HCT116 (cell line): ENCODE measurements at regions not wholly inside any gene's neighbourhood (a gene's known extent, or its start where the extent isn't known, plus 50 kb on each side); places are given as distances from the start of the nearest gene placed in this dataset.
A peak's percentile ranks its signal among the peaks of the same experiment; 100 is the strongest.

Experiments
- ATAC-seq: fragments of 200-7000 bp; cut with Tn5 transposase; 2 replicates; pipeline ENCODE4 v1.9.1; 2020; ENCODE audit warnings: mild to moderate bottlenecking, moderate library complexity
- BruUV-seq: library from RNA; stranded (reverse); fragments of 400-500 nt; replicated peaks from 2 replicates; lab custom pipeline; 2021; lab: Mats Ljungman, UMichigan
- CTCF ChIA-PET: fragments of 300-600 bp; sonication (Branson Sonifier 250); formaldehyde crosslinking; loops from one replicate; lab custom pipeline; 2021; ENCODE audit warnings: antibody characterized with exemption; lab: Charles Lee
- POLR2A ChIA-PET: fragments of 300-600, 350-600 bp; sonication (Branson Sonifier 250); formaldehyde crosslinking; loops from one replicate; lab custom pipeline; 2021; ENCODE audit warnings: antibody characterized with exemption; lab: Charles Lee
- RAD21 ChIA-PET, 2 experiments: fragments of 300-600 bp; sonication (Branson Sonifier 250); formaldehyde crosslinking; loops; one replicate each; lab custom pipeline; 2023; ENCODE audit warnings: low total read pairs in 2 of 2; ENCODE audit not compliant: uncharacterized antibody in 2 of 2, unreplicated experiment in 2 of 2, low non-redundant PET in 1 of 2; lab: Charles Lee
- DNase-seq: peaks from one replicate; pipeline ENCODE4 v3.0.0-alpha.2; 2010; ENCODE audit warnings: low read depth, low spot score
- H2AFZ ChIP-seq: fragments of 200-600 bp; shearing (Covaris generic), sonication (generic); 2 replicates; pipeline ENCODE4 v1.6.1; 2017; ENCODE audit warnings: low read depth, mixed run types, mixed read lengths, antibody characterized with exemption, low read length; ENCODE audit not compliant: poor library complexity, severe bottlenecking
- H3K27ac ChIP-seq: 2 replicates; pipeline ENCODE4 v1.5.1; 2012; ENCODE audit warnings: low read depth, low read length
- H3K27me3 ChIP-seq: fragments of 200-600 bp; sonication (generic); 2 replicates; pipeline ENCODE4 v1.6.1; 2016; ENCODE audit warnings: mixed run types, low read length, mixed read lengths; ENCODE audit not compliant: insufficient read depth
- H3K36me3 ChIP-seq, 2 experiments: fragments of 200-500 bp in 1 of 2; fragments of 200-600 bp in 1 of 2; sonication (Bioruptor generic) in 1 of 2; sonication (generic) in 1 of 2; 2 replicates each; pipeline versions ENCODE4 v1.5.1 to v1.6.1; 2014 to 2016; ENCODE audit warnings: low read length in 2 of 2, inconsistent platforms in 1 of 2, mixed read lengths in 1 of 2, mixed run types in 1 of 2; ENCODE audit not compliant: insufficient read depth in 2 of 2, control insufficient read depth in 1 of 2
- H3K4me1 ChIP-seq, 2 experiments: fragments of 200-600 bp in 1 of 2; sonication (generic) in 1 of 2; 2 replicates each; pipeline versions ENCODE4 v1.5.1 to v1.6.1; 2012 to 2017; ENCODE audit warnings: low read length in 2 of 2, inconsistent platforms in 1 of 2, mild to moderate bottlenecking in 1 of 2, mixed read lengths in 1 of 2, mixed run types in 1 of 2, moderate library complexity in 1 of 2; ENCODE audit not compliant: insufficient read depth in 2 of 2, control insufficient read depth in 1 of 2
- H3K4me2 ChIP-seq: fragments of 200-600 bp; sonication (generic); 2 replicates; pipeline ENCODE4 v1.6.1; 2017; ENCODE audit warnings: mixed run types, low read length, mixed read lengths
- H3K4me3 ChIP-seq, 2 experiments: fragments of 200-600 bp in 1 of 2; sonication (generic) in 1 of 2; replicated peaks in 1 of 2; 2 replicates each; pipeline ENCODE4 v1.5.1; 2011 to 2016; ENCODE audit warnings: low read length in 2 of 2, control low read depth in 1 of 2, low read depth in 1 of 2, mild to moderate bottlenecking in 1 of 2, mixed read lengths in 1 of 2, mixed run types in 1 of 2
- H3K79me2 ChIP-seq: fragments of 200-600 bp; sonication (generic); 2 replicates; pipeline ENCODE4 v1.6.1; 2017; ENCODE audit warnings: mild to moderate bottlenecking, mixed run types, low read length, moderate library complexity, mixed read lengths; ENCODE audit not compliant: insufficient read depth
- H3K9ac ChIP-seq: fragments of 200-600 bp; sonication (generic); 2 replicates; pipeline ENCODE4 v1.6.1; 2016; ENCODE audit warnings: low read length, mixed read lengths
- H3K9me2 ChIP-seq: fragments of 200-600 bp; sonication (generic), shearing (Covaris generic); 2 replicates; pipeline ENCODE4 v1.6.1; 2017; ENCODE audit warnings: mixed run types, mild to moderate bottlenecking, moderate library complexity; ENCODE audit not compliant: insufficient read depth
- H3K9me3 ChIP-seq, 2 experiments: fragments of 200-500 bp in 1 of 2; fragments of 200-600 bp in 1 of 2; sonication (Bioruptor generic) in 1 of 2; sonication (generic) in 1 of 2; 2 replicates each; pipeline ENCODE4 v1.6.1; 2014 to 2017; ENCODE audit warnings: low read length in 2 of 2, mixed read lengths in 2 of 2, inconsistent platforms in 1 of 2, low read depth in 1 of 2, mild to moderate bottlenecking in 1 of 2, mixed run types in 1 of 2, moderate library complexity in 1 of 2; ENCODE audit not compliant: control insufficient read depth in 1 of 2, insufficient read depth in 1 of 2
- H4K20me1 ChIP-seq: fragments of 200-600 bp; sonication (generic), shearing (Covaris generic); 2 replicates; pipeline ENCODE4 v1.6.1; 2017; ENCODE audit warnings: mixed run types, mild to moderate bottlenecking, moderate library complexity; ENCODE audit not compliant: insufficient read depth
- CBX3 ChIP-seq: IDR thresholded peaks from 2 replicates; pipeline ENCODE4 v1.6.1; 2012; ENCODE audit warnings: low read depth
- CEBPB ChIP-seq: IDR thresholded peaks from 2 replicates; pipeline ENCODE4 v1.6.1; 2012; ENCODE audit warnings: low read depth
- EGR1 ChIP-seq: IDR thresholded peaks from 2 replicates; pipeline ENCODE4 v1.6.1; 2012; ENCODE audit warnings: low read depth
- ELF1 ChIP-seq: IDR thresholded peaks from 2 replicates; pipeline ENCODE4 v1.6.1; 2012; ENCODE audit warnings: low read depth, borderline replicate concordance
- EZH2 ChIP-seq: fragments of 200-600 bp; sonication (generic); IDR thresholded peaks from 2 replicates; pipeline ENCODE4 v1.6.1; 2017; ENCODE audit warnings: antibody characterized with exemption, mixed run types
- EZH2phosphoT487 ChIP-seq: fragments of 200-600 bp; IDR thresholded peaks from 2 replicates; pipeline ENCODE4 v1.6.1; 2018; ENCODE audit warnings: antibody characterized with exemption, borderline replicate concordance
- FOSL1 ChIP-seq: IDR thresholded peaks from 2 replicates; pipeline ENCODE4 v1.6.1; 2012; ENCODE audit warnings: low read depth
- POLR2A ChIP-seq: IDR thresholded peaks from 2 replicates; pipeline ENCODE4 v1.7.0; 2011; ENCODE audit warnings: borderline replicate concordance; ENCODE audit not compliant: insufficient read depth, insufficient read length; ENCODE audit errors: extremely low read depth
- POLR2AphosphoS5 ChIP-seq: IDR thresholded peaks from 2 replicates; pipeline ENCODE4 v1.6.1; 2011; ENCODE audit warnings: mild to moderate bottlenecking, low read depth, low read length, moderate library complexity
- SP1 ChIP-seq: IDR thresholded peaks from 2 replicates; pipeline ENCODE4 v1.6.1; 2012; ENCODE audit warnings: low read depth
- SRF ChIP-seq: IDR thresholded peaks from 2 replicates; pipeline ENCODE4 v1.6.1; 2012; ENCODE audit warnings: low read depth
- TCF7L2 ChIP-seq: IDR thresholded peaks from 2 replicates; pipeline ENCODE4 v1.7.0; 2011; ENCODE audit warnings: borderline replicate concordance, inconsistent platforms; ENCODE audit not compliant: insufficient read depth, insufficient read length; ENCODE audit errors: extremely low read depth
- YY1 ChIP-seq: IDR thresholded peaks from 2 replicates; pipeline ENCODE4 v1.6.1; 2011; ENCODE audit warnings: low read length, low read depth, moderate library complexity, mild to moderate bottlenecking; ENCODE audit not compliant: insufficient replicate concordance; ENCODE audit errors: extremely low read depth
- ZBTB33 ChIP-seq: IDR thresholded peaks from 2 replicates; pipeline ENCODE4 v1.6.1; 2011; ENCODE audit warnings: mild to moderate bottlenecking, low read length, moderate library complexity; ENCODE audit not compliant: insufficient replicate concordance; ENCODE audit errors: extremely low read depth
- intact Hi-C: fragments of 100-400 bp; cut with micrococcal nuclease; formaldehyde crosslinking; loops from 2 replicates; pipeline ENCODE4 v1.10.0; 2022
- TF ChIP-seq, protein P1 (sequence below): IDR thresholded peaks from 2 replicates; pipeline ENCODE4 v1.6.1; 2012
- TF ChIP-seq, protein P2 (sequence below): IDR thresholded peaks from 2 replicates; pipeline ENCODE4 v1.6.1; 2012

- H3K27me3 ChIP-seq, result no peaks in the 10 kb centered on the region
- H4K20me1 ChIP-seq, result no peaks in the 10 kb centered on the region
- DNase-seq (no peak), ATAC-seq (no peak)
- H3K4me1 ChIP-seq, result 0 out of 4 replicates have a peak, but pooled peaks cover 0 to 2% of the 10 kb centered on the region in 2 experiments
- BruUV-seq, result no TSS peak
- ChIA-PET RAD21 (no interaction called here), POLR2A (no interaction called here), CTCF (no interaction called here)
- no peak overlapping the region for H3K4me2 ChIP-seq
- intact Hi-C loops, result no loop called here
- no peak overlapping the region for H3K27ac ChIP-seq
- H2AFZ ChIP-seq, result no peak overlapping the region
- H3K4me3 ChIP-seq, result no peak overlapping the region
- H3K79me2 ChIP-seq, result no peaks in the 10 kb centered on the region
- no peaks in the 10 kb centered on the region for H3K9me3 ChIP-seq
- no peak overlapping the region for H3K9ac ChIP-seq
- no peaks in the 10 kb centered on the region for H3K9me2 ChIP-seq
- H3K36me3 ChIP-seq, result no peaks in the 10 kb centered on the region
- TF ChIP-seq TCF7L2, result no peak
- TF ChIP-seq CEBPB, result peak; percentile 78
These were observed 293.5 kb downstream of the UTRN start for GRCh38 chr6:144578385-144579350.

DNA sequence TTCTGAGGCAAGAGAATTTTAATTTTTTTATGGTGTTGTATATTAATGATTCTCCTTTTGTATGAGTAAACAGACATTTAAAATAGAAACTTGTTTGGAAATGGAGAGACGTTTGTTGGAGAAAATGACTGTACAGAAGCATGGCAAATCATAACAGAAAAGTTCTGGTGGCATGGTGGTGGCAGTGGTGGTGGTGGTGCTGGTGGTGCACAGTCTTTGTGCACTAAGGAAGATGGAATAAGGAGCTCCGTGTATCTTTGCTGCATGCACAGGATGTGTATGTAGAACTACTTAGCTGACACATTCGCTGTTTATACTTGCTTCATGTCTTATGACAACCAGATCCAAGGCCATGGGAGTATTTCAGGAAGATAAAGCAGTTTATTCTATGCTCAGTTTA, 294.9 kb downstream of the UTRN start:
- no peaks in the 10 kb centered on the region for H3K27me3 ChIP-seq
- H3K9me2 ChIP-seq, result no peaks in the 10 kb centered on the region
- no peaks in the 10 kb centered on the region for H3K9me3 ChIP-seq
- no peak overlapping the region for H3K4me2 ChIP-seq
- RAD21 ChIA-PET, result no interaction called here
- POLR2A ChIA-PET, result no interaction called here
- H3K79me2 ChIP-seq, result no peaks in the 10 kb centered on the region
- no peak overlapping the region for H3K9ac ChIP-seq
- H3K4me3 ChIP-seq, result no peak overlapping the region
- H3K4me1 ChIP-seq, result 0 out of 4 replicates have a peak, but pooled peaks cover 0 to 2% of the 10 kb centered on the region in 2 experiments
- no peak overlapping the region for H2AFZ ChIP-seq
- ATAC-seq (no peak), DNase-seq (no peak)
- BruUV-seq, result no TSS peak
- no peaks in the 10 kb centered on the region for H4K20me1 ChIP-seq
- H3K27ac ChIP-seq, result no peak overlapping the region
- intact Hi-C loops, result loop anchor here (5.0 to 10.0 kb wide), 2 partner anchors 905 to 1122 kb away; no protein-coding TSS in a partner anchor
- H3K36me3 ChIP-seq, result no peaks in the 10 kb centered on the region
- CTCF ChIA-PET, result no interaction called here
- TF ChIP-seq YY1, result no peak
- no peak for TF ChIP-seq EGR1
- no peak for TF ChIP-seq POLR2AphosphoS5
- no peak for TF ChIP-seq SRF
- no peak for TF ChIP-seq SP1
- no peak for TF ChIP-seq EZH2
- TF ChIP-seq ELF1, result no peak
- no peak for TF ChIP-seq CBX3
- TF ChIP-seq FOSL1, result no peak
- no peak for TF ChIP-seq EZH2phosphoT487
- TF ChIP-seq POLR2A, result no peak
- TF ChIP-seq, protein P1, sequence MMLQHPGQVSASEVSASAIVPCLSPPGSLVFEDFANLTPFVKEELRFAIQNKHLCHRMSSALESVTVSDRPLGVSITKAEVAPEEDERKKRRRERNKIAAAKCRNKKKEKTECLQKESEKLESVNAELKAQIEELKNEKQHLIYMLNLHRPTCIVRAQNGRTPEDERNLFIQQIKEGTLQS, result no peak
- TF ChIP-seq ZBTB33, result no peak
- no peak for TF ChIP-seq TCF7L2
- TF ChIP-seq, protein P2, sequence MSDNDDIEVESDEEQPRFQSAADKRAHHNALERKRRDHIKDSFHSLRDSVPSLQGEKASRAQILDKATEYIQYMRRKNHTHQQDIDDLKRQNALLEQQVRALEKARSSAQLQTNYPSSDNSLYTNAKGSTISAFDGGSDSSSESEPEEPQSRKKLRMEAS, result no peak
